SK-N-SH (cell line): ENCODE measurements at regions not wholly inside any gene's neighbourhood (a gene's known extent, or its start where the extent isn't known, plus 50 kb on each side); places are given as distances from the start of the nearest gene placed in this dataset.

Experiments
- CTCF ChIP-seq: fragments of 200-600 bp; sonication (generic); IDR thresholded peaks from 2 replicates; pipeline ENCODE4 v1.6.1; 2017; ENCODE audit warnings: antibody characterized with exemption, mild to moderate bottlenecking, moderate library complexity
- EP300 ChIP-seq, 2 experiments: IDR thresholded peaks; 2 replicates each; pipeline versions ENCODE4 v1.4.0 to v1.6.1; 2012; ENCODE audit warnings: borderline replicate concordance in 1 of 2, low read depth in 1 of 2, low read length in 1 of 2
- FOXM1 ChIP-seq: IDR thresholded peaks from 2 replicates; pipeline ENCODE4 v1.4.0; 2012; ENCODE audit warnings: low read depth, mild to moderate bottlenecking
- NRF1 ChIP-seq: IDR thresholded peaks from 2 replicates; pipeline ENCODE4 v1.6.1; 2012; ENCODE audit warnings: low read depth, mild to moderate bottlenecking, low read length
- RAD21 ChIP-seq: IDR thresholded peaks from 2 replicates; pipeline ENCODE4 v1.6.1; 2012; ENCODE audit warnings: mild to moderate bottlenecking, low read length
- REST ChIP-seq: IDR thresholded peaks from 2 replicates; pipeline ENCODE4 v1.6.1; 2012; ENCODE audit warnings: mild to moderate bottlenecking, low read depth, low read length, moderate library complexity
- SMC3 ChIP-seq: IDR thresholded peaks from 2 replicates; pipeline ENCODE4 v1.6.1; 2012; ENCODE audit warnings: low read depth, low read length, improper control_type of control experiment
- TF ChIP-seq, protein P1 (sequence below): IDR thresholded peaks from 2 replicates; pipeline ENCODE4 v1.4.0; 2012; ENCODE audit warnings: low read depth

GRCh38 chr2:235183786-235184185, 232.0 kb downstream of the SH3BP4 start:
- TF ChIP-seq CTCF (no peak), RAD21 (no peak), NRF1 (no peak), EP300 (IDR thresholded peaks at IDR 0.05; ENCODE audit: borderline replicate concordance in 1 of 2, low read depth in 1 of 2, low read length in 1 of 2) (no peak), FOXM1 (no peak), SMC3 (no peak), REST (no peak)
- TF ChIP-seq, protein P1, sequence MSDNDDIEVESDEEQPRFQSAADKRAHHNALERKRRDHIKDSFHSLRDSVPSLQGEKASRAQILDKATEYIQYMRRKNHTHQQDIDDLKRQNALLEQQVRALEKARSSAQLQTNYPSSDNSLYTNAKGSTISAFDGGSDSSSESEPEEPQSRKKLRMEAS, result no peak
